WTC11 (cell line): ENCODE measurements at regions not wholly inside any gene's neighbourhood (a gene's known extent, or its start where the extent isn't known, plus 50 kb on each side); places are given as distances from the start of the nearest gene placed in this dataset.

Source experiments
- ATAC-seq: fragments of 200-7000 bp; cut with Tn5 transposase; 2 replicates; pipeline ENCODE4 v1.10.0; 2021; ENCODE audit warnings: mild to moderate bottlenecking, moderate library complexity
- CTCF ChIA-PET: fragments of 300-600 bp; sonication (Branson Sonifier 250); formaldehyde crosslinking; loops from one replicate; lab custom pipeline; 2021; ENCODE audit warnings: antibody characterized with exemption; lab: Charles Lee
- POLR2A ChIA-PET: fragments of 350-600 bp; sonication (Branson Sonifier 250); formaldehyde crosslinking; loops from one replicate; lab custom pipeline; 2021; ENCODE audit warnings: antibody characterized with exemption; lab: Charles Lee
- DNase-seq: peaks from one replicate; pipeline ENCODE4 v3.0.0; 2021; ENCODE audit warnings: low spot score
- H3K27ac Mint-ChIP-seq: 2 replicates; pipeline ENCODE4 v1.8.0; 2021; ENCODE audit warnings: mixed read lengths
- H3K27me3 Mint-ChIP-seq: 2 replicates; pipeline ENCODE4 v1.8.0; 2021; ENCODE audit warnings: low read depth, mild to moderate bottlenecking, moderate library complexity, mixed read lengths
- H3K36me3 Mint-ChIP-seq: 2 replicates; pipeline ENCODE4 v1.8.0; 2021; ENCODE audit warnings: mixed read lengths
- H3K4me1 Mint-ChIP-seq: 2 replicates; pipeline ENCODE4 v1.8.0; 2022; ENCODE audit warnings: mixed read lengths
- H3K4me3 Mint-ChIP-seq: 2 replicates; pipeline ENCODE4 v1.8.0; 2021; ENCODE audit warnings: mild to moderate bottlenecking, moderate library complexity, mixed read lengths
- H3K9me3 Mint-ChIP-seq: 2 replicates; pipeline ENCODE4 v1.8.0; 2021; ENCODE audit warnings: mixed read lengths
- CDX4 ChIP-seq: fragments of 250-450 bp; sonication (Bioruptor Pico); IDR thresholded peaks from 2 replicates; pipeline ENCODE4 v1.9.0; 2021; ENCODE audit warnings: moderate library complexity, mild to moderate bottlenecking, inconsistent platforms, borderline replicate concordance
- ELF4 ChIP-seq: sonication (generic); formaldehyde crosslinking; IDR thresholded peaks from 2 replicates; pipeline ENCODE4 v1.8.1; 2022; ENCODE audit warnings: low read depth, mild to moderate bottlenecking, moderate library complexity, missing genetic modification reagents
- ETV6 ChIP-seq: sonication (generic); formaldehyde crosslinking; IDR thresholded peaks from 2 replicates; pipeline ENCODE4 v1.8.1; 2022; ENCODE audit warnings: mild to moderate bottlenecking, missing genetic modification reagents
- FOXJ3 ChIP-seq: sonication (generic); formaldehyde crosslinking; IDR thresholded peaks from 2 replicates; pipeline ENCODE4 v1.9.0; 2021; ENCODE audit warnings: missing genetic modification reagents, mild to moderate bottlenecking, borderline replicate concordance
- HMGXB4 ChIP-seq: sonication (generic); formaldehyde crosslinking; IDR thresholded peaks from 2 replicates; pipeline ENCODE4 v1.8.1; 2023; ENCODE audit warnings: mild to moderate bottlenecking, moderate library complexity, missing genetic modification reagents
- IRF1 ChIP-seq: sonication (generic); formaldehyde crosslinking; IDR thresholded peaks from 2 replicates; pipeline ENCODE4 v1.8.0; 2023; ENCODE audit warnings: missing genetic modification reagents
- JUN ChIP-seq: sonication (generic); formaldehyde crosslinking; IDR thresholded peaks from 2 replicates; pipeline ENCODE4 v1.8.0; 2023; ENCODE audit warnings: mild to moderate bottlenecking, missing genetic modification reagents
- KAT7 ChIP-seq: sonication (generic); formaldehyde crosslinking; IDR thresholded peaks from 2 replicates; pipeline ENCODE4 v1.8.1; 2023; ENCODE audit warnings: missing genetic modification reagents, mild to moderate bottlenecking, borderline replicate concordance
- MXD4 ChIP-seq: fragments of 250-450 bp; sonication (Bioruptor Pico); IDR thresholded peaks from 2 replicates; pipeline ENCODE4 v1.8.0; 2021; ENCODE audit warnings: mild to moderate bottlenecking, moderate library complexity, borderline replicate concordance
- NR1H2 ChIP-seq: sonication (generic); formaldehyde crosslinking; IDR thresholded peaks from 2 replicates; pipeline ENCODE4 v1.9.0; 2021; ENCODE audit warnings: mild to moderate bottlenecking, moderate library complexity, missing genetic modification reagents
- RELA ChIP-seq: sonication (generic); formaldehyde crosslinking; IDR thresholded peaks from 2 replicates; pipeline ENCODE4 v1.8.1; 2022; ENCODE audit warnings: missing genetic modification reagents, mild to moderate bottlenecking, borderline replicate concordance
- SMAD4 ChIP-seq: sonication (generic); formaldehyde crosslinking; IDR thresholded peaks from 2 replicates; pipeline ENCODE4 v1.8.0; 2022; ENCODE audit warnings: mild to moderate bottlenecking, missing genetic modification reagents
- ZBTB21 ChIP-seq: sonication (generic); formaldehyde crosslinking; IDR thresholded peaks from 2 replicates; pipeline ENCODE4 v1.8.1; 2023; ENCODE audit warnings: mild to moderate bottlenecking, missing genetic modification reagents, borderline replicate concordance
- ZMAT4 ChIP-seq: fragments of 250-450 bp; sonication (Bioruptor Pico); IDR thresholded peaks from 2 replicates; pipeline ENCODE4 v1.9.0; 2021; ENCODE audit warnings: mild to moderate bottlenecking
- ZNF219 ChIP-seq: sonication (generic); formaldehyde crosslinking; IDR thresholded peaks from 2 replicates; pipeline ENCODE4 v1.8.0; 2023; ENCODE audit warnings: missing genetic modification reagents, mild to moderate bottlenecking, borderline replicate concordance
- ZNF263 ChIP-seq: sonication (generic); formaldehyde crosslinking; IDR thresholded peaks from 2 replicates; pipeline ENCODE4 v1.8.1; 2022; ENCODE audit warnings: low read depth, mild to moderate bottlenecking, moderate library complexity, missing genetic modification reagents
- ZNF281 ChIP-seq: sonication (generic); formaldehyde crosslinking; IDR thresholded peaks from 2 replicates; pipeline ENCODE4 v1.8.0; 2023; ENCODE audit warnings: mild to moderate bottlenecking, missing genetic modification reagents
- ZNF317 ChIP-seq: sonication (generic); formaldehyde crosslinking; IDR thresholded peaks from 2 replicates; pipeline ENCODE4 v1.8.1; 2023; ENCODE audit warnings: low read depth, mild to moderate bottlenecking, moderate library complexity, missing genetic modification reagents, borderline replicate concordance
- ZNF396 ChIP-seq: fragments of 250-450 bp; sonication (Bioruptor Pico); IDR thresholded peaks from 2 replicates; pipeline ENCODE4 v1.8.0; 2021; ENCODE audit warnings: mild to moderate bottlenecking, moderate library complexity, borderline replicate concordance
- ZNF423 ChIP-seq: fragments of 250-450 bp; sonication (Bioruptor Pico); IDR thresholded peaks from 2 replicates; pipeline ENCODE4 v2.1.2; 2022; ENCODE audit warnings: mild to moderate bottlenecking, moderate library complexity
- ZNF532 ChIP-seq: fragments of 250-450 bp; sonication (Bioruptor Pico); IDR thresholded peaks from 2 replicates; pipeline ENCODE4 v1.9.0; 2021; ENCODE audit warnings: mild to moderate bottlenecking, borderline replicate concordance

- POLR2A ChIA-PET: no interaction called here
- no peak for ATAC-seq
- Mint-ChIP-seq H3K4me1 (no peaks in the 10 kb centered on the region), H3K27ac (no peak overlapping the region), H3K36me3 (no peaks in the 10 kb centered on the region), H3K27me3 (no peaks in the 10 kb centered on the region), H3K4me3 (no peak overlapping the region), H3K9me3 (peaks cover 12% of the 10 kb centered on the region)
- no peak for DNase-seq
- TF ChIP-seq MXD4 (no peak), ZNF423 (CRISPR knock-in tag) (no peak), IRF1 (CRISPR knock-in tag) (no peak), ELF4 (no peak), KAT7 (CRISPR knock-in tag) (no peak), CDX4 (CRISPR knock-in tag) (no peak), FOXJ3 (CRISPR knock-in tag) (no peak), NR1H2 (CRISPR knock-in tag) (no peak), ZNF396 (CRISPR knock-in tag) (no peak), RELA (CRISPR knock-in tag) (no peak), SMAD4 (no peak), JUN (no peak)
- CTCF ChIA-PET: no interaction called here
These were observed 325.0 kb upstream of the HAND2 start for GRCh38 chr4:173855015-173855414.

- ChIA-PET CTCF (no interaction called here), POLR2A (no interaction called here)
- Mint-ChIP-seq H3K36me3 (no peaks in the 10 kb centered on the region), H3K4me1 (no peaks in the 10 kb centered on the region), H3K27me3 (no peaks in the 10 kb centered on the region), H3K27ac (no peak overlapping the region), H3K4me3 (no peak overlapping the region), H3K9me3 (peaks cover 9% of the 10 kb centered on the region)
- DNase-seq (no peak), ATAC-seq (no peak)
- TF ChIP-seq ZNF263 (no peak), ZNF219 (no peak), ZNF532 (CRISPR knock-in tag) (no peak), ZMAT4 (CRISPR knock-in tag) (no peak), ETV6 (CRISPR knock-in tag) (no peak), ZBTB21 (no peak), SMAD4 (no peak), ZNF317 (CRISPR knock-in tag) (no peak), HMGXB4 (no peak), ZNF281 (CRISPR knock-in tag) (no peak)
These were observed 322.7 kb upstream of the HAND2 start for GRCh38 chr4:173852775-173853174.
